ENCODE measurements at regions not wholly inside any gene's neighbourhood (a gene's known extent, or its start where the extent isn't known, plus 50 kb on each side); places are given as distances from the start of the nearest gene placed in this dataset.
A peak's percentile ranks its signal among the peaks of the same experiment; 100 is the strongest.
"Not testable (repeated sequence)": the region's sequence is repeated elsewhere in the genome, so short reads cannot be mapped to it uniquely, and the experiment has no call there.

- ATAC-seq, result no peak
These were observed 72.3 kb upstream of the SH3RF1 start for GRCh38 chr4:169342906-169343564.

GRCh38 chr4:169342159-169342860 is 71.6 kb upstream of the SH3RF1 start:
- H3K36me3 Mint-ChIP-seq, result no peaks in the 10 kb centered on the region
- no peaks in the 10 kb centered on the region for H3K27me3 Mint-ChIP-seq
- H3K4me3 Mint-ChIP-seq, result no peak overlapping the region
- H3K4me1 Mint-ChIP-seq, result no peaks in the 10 kb centered on the region
- H3K9me3 Mint-ChIP-seq, result no peaks in the 10 kb centered on the region
- no peak for ATAC-seq
- H3K27ac Mint-ChIP-seq, result no peak overlapping the region

More at GRCh38 chr4:169342906-169343564, 72.3 kb upstream of the SH3RF1 start:
- Mint-ChIP-seq H3K9me3 (no peaks in the 10 kb centered on the region), H3K27ac (no peak overlapping the region), H3K4me3 (no peak overlapping the region), H3K27me3 (no peaks in the 10 kb centered on the region), H3K4me1 (no peaks in the 10 kb centered on the region), H3K36me3 (no peaks in the 10 kb centered on the region)

DNA sequence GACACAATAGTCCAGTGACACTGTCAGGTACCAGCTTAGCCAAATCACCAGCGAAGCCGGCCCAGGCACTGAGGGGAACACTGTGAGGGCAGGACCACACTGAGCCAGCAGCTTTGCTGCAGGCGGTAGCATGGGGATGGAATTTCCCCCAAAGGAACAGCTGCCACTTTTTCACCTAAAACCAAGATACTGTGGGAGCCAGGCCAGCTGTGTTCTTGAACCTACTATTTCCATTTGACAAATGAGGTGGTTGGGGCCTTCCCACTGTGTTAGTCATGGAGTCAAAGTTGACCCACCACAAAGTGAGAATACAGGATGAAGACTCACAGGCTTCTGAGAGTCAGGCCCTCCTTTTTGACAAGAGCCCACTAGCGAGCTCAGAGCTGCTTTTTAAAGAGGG is 70.7 kb upstream of the SH3RF1 start:
- Mint-ChIP-seq H3K4me3 (no peak overlapping the region), H3K4me1 (no peaks in the 10 kb centered on the region), H3K9me3 (no peaks in the 10 kb centered on the region), H3K27me3 (no peaks in the 10 kb centered on the region), H3K36me3 (no peaks in the 10 kb centered on the region), H3K27ac (no peak overlapping the region)
- peak; percentile 29 for ATAC-seq

DNA sequence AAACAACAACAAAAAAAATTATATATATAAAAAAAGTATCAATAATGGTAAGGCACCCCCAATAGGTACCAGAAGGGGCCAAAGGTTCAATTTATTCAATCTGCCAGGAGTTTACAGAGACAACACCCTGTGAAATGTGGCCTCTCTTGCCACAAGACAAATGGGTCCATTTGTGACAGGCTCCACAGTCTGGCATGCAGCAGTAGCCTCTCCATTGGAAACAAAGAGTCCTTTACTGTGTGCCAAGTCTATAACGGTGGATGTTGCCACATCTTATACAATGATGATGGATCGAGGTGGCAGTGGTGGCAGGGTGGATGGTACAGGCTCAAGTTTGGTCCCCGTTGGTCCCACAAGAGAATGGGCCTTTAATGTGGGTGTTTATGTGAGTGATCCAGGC is 70.1 kb upstream of the SH3RF1 start:
- Mint-ChIP-seq H3K36me3 (no peaks in the 10 kb centered on the region), H3K4me1 (no peaks in the 10 kb centered on the region), H3K9me3 (no peaks in the 10 kb centered on the region), H3K4me3 (no peak overlapping the region), H3K27me3 (no peaks in the 10 kb centered on the region), H3K27ac (no peak overlapping the region)
- no peak for ATAC-seq

- H3K27ac Mint-ChIP-seq, result no peak overlapping the region
- H3K4me3 Mint-ChIP-seq, result no peak overlapping the region
- H3K9me3 Mint-ChIP-seq, result no peaks in the 10 kb centered on the region
- no peaks in the 10 kb centered on the region for H3K4me1 Mint-ChIP-seq
- H3K36me3 Mint-ChIP-seq, result no peaks in the 10 kb centered on the region
- H3K27me3 Mint-ChIP-seq, result no peaks in the 10 kb centered on the region
- no peak for ATAC-seq
These were observed 67.5 kb upstream of the SH3RF1 start for GRCh38 chr4:169338241-169338640.

- Mint-ChIP-seq H3K27me3 (no peaks in the 10 kb centered on the region), H3K4me1 (no peaks in the 10 kb centered on the region), H3K36me3 (no peaks in the 10 kb centered on the region), H3K9me3 (no peaks in the 10 kb centered on the region), H3K4me3 (no peak overlapping the region), H3K27ac (no peak overlapping the region)
- no peak for ATAC-seq
These were observed 66.8 kb upstream of the SH3RF1 start for GRCh38 chr4:169337510-169337909.

DNA sequence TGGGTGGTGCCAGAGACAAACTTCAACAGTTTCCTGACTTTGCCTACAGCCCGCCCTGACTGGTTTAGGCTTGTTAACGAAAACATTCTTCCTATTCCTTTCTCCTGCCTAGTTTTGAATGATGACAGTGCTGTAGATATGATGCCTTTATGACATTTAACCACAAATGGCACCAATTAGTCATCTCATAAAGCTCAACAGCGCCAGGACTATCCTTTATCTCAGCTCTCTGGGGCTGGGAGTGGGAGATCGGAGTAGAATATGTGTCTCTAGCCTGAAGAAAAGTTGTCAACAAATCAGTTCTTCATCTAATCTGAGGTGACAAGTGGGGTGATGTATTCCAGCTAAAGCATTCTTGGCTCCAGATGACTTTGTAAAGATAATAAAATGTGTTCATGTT is 64.6 kb upstream of the SH3RF1 start:
- Mint-ChIP-seq H3K9me3 (no peaks in the 10 kb centered on the region), H3K27ac (no peak overlapping the region), H3K4me3 (no peak overlapping the region), H3K4me1 (no peaks in the 10 kb centered on the region), H3K27me3 (no peaks in the 10 kb centered on the region), H3K36me3 (no peaks in the 10 kb centered on the region)
- ATAC-seq, result no peak

- Mint-ChIP-seq H3K4me1 (no peaks in the 10 kb centered on the region), H3K27me3 (no peaks in the 10 kb centered on the region), H3K4me3 (no peak overlapping the region), H3K27ac (no peak overlapping the region), H3K36me3 (no peaks in the 10 kb centered on the region), H3K9me3 (peaks cover 3% of the 10 kb centered on the region)
- no peak for ATAC-seq
These were observed 63.6 kb upstream of the SH3RF1 start for GRCh38 chr4:169334335-169334734.

- H3K27me3 Mint-ChIP-seq, result no peaks in the 10 kb centered on the region
- H3K27ac Mint-ChIP-seq, result no peak overlapping the region
- H3K9me3 Mint-ChIP-seq, result peaks cover 3% of the 10 kb centered on the region
- no peaks in the 10 kb centered on the region for H3K36me3 Mint-ChIP-seq
- no peak overlapping the region for H3K4me3 Mint-ChIP-seq
- H3K4me1 Mint-ChIP-seq, result no peaks in the 10 kb centered on the region
- ATAC-seq, result no peak
These were observed 62.5 kb upstream of the SH3RF1 start for GRCh38 chr4:169333265-169333664.

DNA sequence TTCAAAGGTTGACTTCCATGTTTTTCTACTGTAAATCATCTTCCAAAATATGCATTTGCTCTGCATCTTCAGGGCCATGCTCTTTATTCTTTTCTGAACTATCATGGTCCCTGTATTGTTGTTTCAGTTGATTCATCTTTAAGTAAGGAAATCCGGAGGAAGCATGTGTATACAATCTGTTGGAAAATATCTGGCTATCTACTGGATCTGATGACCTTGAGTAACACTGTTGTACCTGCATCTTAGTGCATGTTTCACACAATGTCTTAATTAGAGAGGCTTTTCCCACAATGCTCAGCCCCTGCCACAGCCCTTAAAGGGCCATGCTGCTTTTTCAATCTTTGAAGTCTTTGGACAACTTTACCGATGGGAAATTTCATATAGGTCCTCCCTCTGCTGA is 61.8 kb upstream of the SH3RF1 start:
- Mint-ChIP-seq H3K4me3 (no peak overlapping the region), H3K36me3 (no peaks in the 10 kb centered on the region), H3K27ac (no peak overlapping the region), H3K9me3 (peaks cover 3% of the 10 kb centered on the region), H3K4me1 (no peaks in the 10 kb centered on the region), H3K27me3 (no peaks in the 10 kb centered on the region)
- no peak for ATAC-seq

- Mint-ChIP-seq H3K4me3 (no peak overlapping the region), H3K27ac (no peak overlapping the region), H3K36me3 (no peaks in the 10 kb centered on the region), H3K27me3 (no peaks in the 10 kb centered on the region), H3K4me1 (no peaks in the 10 kb centered on the region), H3K9me3 (peaks cover 5% of the 10 kb centered on the region)
- no peak for ATAC-seq
These were observed 60.1 kb upstream of the SH3RF1 start for GRCh38 chr4:169330811-169331210.

DNA sequence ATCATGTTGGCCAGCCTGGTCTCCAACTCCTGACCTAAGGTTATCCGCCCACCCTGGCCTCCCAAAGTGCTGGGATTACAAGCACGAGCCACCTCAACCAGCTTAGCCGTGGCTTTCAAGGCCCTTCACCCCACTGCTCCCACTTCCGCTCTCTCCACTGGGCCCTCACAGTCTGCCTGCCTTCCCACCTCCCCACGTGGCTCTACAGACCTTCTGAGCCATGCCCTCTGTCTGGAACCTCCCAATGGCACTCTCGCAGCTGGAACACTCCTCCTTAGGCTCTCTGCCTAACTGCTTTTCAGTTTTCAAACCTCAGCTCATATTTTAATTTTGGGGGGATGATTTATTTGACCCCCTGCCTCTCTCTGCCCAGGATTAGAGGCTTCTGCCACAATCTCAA is 59.3 kb upstream of the SH3RF1 start:
- Mint-ChIP-seq H3K4me3 (no peak overlapping the region), H3K27ac (no peak overlapping the region), H3K9me3 (peaks cover 5% of the 10 kb centered on the region), H3K36me3 (no peaks in the 10 kb centered on the region), H3K4me1 (no peaks in the 10 kb centered on the region), H3K27me3 (no peaks in the 10 kb centered on the region)
- ATAC-seq, result no peak

DNA sequence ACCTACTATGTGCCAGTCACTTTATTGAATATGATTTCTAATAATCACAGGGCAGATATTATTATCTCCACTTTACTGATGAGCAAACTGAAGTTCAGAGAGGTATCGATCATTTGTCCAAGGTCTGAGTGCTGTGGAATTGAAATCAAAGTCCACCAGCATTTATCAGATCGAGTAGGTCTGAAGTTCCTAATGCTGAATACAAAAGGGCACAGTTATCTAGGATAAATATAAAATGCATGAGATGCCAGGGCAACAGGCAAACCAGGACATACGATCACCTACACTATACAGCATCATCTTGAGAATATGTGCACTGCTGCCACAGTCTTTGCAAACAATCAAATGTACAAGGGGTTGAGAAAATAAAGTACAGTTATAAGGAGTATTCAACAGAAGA is 57.2 kb upstream of the SH3RF1 start:
- Mint-ChIP-seq H3K9me3 (peaks cover 5% of the 10 kb centered on the region), H3K36me3 (no peaks in the 10 kb centered on the region), H3K27ac (no peak overlapping the region), H3K4me3 (no peak overlapping the region), H3K27me3 (no peaks in the 10 kb centered on the region), H3K4me1 (no peaks in the 10 kb centered on the region)
- no peak for ATAC-seq

- H3K36me3 Mint-ChIP-seq, H3K27me3 Mint-ChIP-seq, ATAC-seq, H3K27ac Mint-ChIP-seq, H3K4me1 Mint-ChIP-seq, H3K9me3 Mint-ChIP-seq, H3K4me3 Mint-ChIP-seq: not testable (repeated sequence)
These were observed 53.2 kb upstream of the SH3RF1 start for GRCh38 chr4:169323925-169324324.

DNA sequence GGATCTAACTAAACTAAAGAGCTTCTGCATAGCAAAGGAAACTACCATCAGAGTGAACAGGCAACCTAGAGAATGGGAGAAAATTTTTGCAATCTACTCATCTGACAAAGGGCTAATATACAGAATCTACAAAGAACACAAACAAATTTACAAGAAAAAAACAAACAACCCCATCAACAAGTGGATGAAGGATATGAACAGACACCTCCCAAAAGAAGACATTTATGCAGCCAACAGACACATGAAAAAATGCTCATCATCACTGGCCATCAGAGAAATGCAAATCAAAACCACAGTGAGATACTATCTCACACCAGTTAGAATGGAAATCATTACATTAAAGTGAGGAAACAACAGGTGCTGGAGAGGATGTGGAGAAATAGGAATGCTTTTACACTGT is 52.1 kb upstream of the SH3RF1 start:
- H3K36me3 Mint-ChIP-seq, H3K27me3 Mint-ChIP-seq: not testable (repeated sequence)

More for the DNA sequence above, 52.1 kb upstream of the SH3RF1 start:
- not testable (repeated sequence) for H3K4me1 Mint-ChIP-seq, H3K27ac Mint-ChIP-seq, H3K9me3 Mint-ChIP-seq, ATAC-seq, H3K4me3 Mint-ChIP-seq
